Activated CD4-positive, alpha-beta T cell treated with anti-CD3 and anti-CD28 coated beads, Interleukin-2, amount 50 U/mL, for 48 hours (primary cell): ENCODE measurements at regions not wholly inside any gene's neighbourhood (a gene's known extent, or its start where the extent isn't known, plus 50 kb on each side); places are given as distances from the start of the nearest gene placed in this dataset.
"Not testable (repeated sequence)": the region's sequence is repeated elsewhere in the genome, so short reads cannot be mapped to it uniquely, and the experiment has no call there.

ENCODE experiments used
- DNase-seq, 2 experiments: peaks; one replicate each; pipeline ENCODE4 v3.0.0-alpha.2; 2020

DNA sequence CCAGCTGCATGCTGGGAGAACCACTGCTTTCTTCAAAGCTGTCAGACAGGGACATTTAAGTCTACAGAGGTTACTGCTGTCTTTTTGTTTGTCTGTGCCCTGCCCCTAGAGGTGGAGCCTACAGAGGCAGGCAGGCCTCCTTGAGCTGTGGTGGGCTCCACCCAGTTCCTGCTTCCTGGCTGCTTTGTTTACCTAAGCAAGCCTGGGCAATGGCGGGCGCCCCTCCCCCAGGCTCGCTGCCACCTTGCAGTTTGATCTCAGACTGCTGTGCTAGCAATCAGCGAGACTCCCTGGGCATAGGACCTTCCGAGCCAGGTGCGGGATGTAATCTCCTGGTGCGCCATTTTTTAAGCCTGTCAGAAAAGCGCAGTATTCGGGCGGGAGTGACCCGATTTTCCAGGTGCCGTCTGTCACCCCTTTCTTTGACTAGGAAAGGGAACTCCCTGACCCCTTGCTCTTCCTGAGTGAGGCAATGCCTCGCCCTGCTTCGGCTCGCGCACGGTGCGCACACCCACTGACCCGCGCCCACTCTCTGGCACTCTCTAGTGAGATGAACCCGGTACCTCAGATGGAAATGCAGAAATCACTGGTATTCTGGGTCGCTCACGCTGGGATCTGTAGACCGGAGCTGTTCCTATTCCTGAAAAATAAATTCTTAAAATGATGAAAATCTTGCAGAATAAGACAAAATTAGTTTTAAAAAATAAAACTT is 1022.9 kb downstream of the RAPGEF2 start:
- not testable (repeated sequence) for DNase-seq

GRCh38 chr4:160127211-160127610 is 1024.3 kb downstream of the RAPGEF2 start:
- DNase-seq: no peak

- no peak for DNase-seq
Observed at GRCh38 chr4:160129439-160129838, 1026.6 kb downstream of the RAPGEF2 start.

DNA sequence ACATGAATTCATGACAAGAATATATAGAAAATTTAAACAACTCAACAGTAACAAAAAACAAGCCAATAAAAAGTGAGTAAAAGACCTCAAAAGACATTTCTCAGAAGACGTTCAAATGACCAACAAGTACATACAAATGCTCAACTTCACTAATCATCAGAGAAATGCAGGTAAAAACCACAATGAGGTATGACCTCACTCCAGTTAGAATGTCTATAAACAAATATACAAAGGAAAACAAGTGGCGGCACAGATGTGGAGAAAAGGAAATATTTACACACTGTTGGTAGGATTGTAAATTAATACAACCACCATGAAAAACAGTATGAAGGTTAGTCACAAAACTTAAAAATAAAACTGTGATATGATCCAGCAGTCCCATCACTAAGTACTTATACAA is 1033.1 kb downstream of the RAPGEF2 start:
- no peak for DNase-seq

- DNase-seq: no peak
Observed at GRCh38 chr4:160141206-160141605, 1038.3 kb downstream of the RAPGEF2 start.

GRCh38 chr4:160142579-160142978 is 1039.7 kb downstream of the RAPGEF2 start:
- DNase-seq: no peak

GRCh38 chr4:160143574-160143973 is 1040.7 kb downstream of the RAPGEF2 start:
- DNase-seq: no peak

GRCh38 chr4:160159457-160159856 is 1056.6 kb downstream of the RAPGEF2 start:
- DNase-seq: no peak

DNA sequence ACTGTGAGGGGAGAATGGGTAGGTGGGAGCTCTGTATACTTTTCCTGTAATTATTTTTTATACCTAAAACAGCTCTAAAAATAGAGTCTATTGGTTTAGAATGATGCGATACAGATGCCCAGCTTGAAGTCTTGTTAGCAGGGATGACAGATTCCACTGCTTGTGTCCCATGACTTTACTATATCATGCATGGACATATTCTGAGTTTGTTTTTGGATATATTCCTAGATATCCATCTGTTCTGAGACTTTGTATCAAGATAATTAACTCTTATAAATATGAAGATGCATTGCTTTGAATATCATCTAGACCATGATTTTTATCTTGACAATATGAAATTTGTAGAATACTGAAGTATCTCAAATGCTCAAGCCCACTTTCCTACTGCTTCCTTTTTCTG is 1058.1 kb downstream of the RAPGEF2 start:
- DNase-seq: no peak

DNA sequence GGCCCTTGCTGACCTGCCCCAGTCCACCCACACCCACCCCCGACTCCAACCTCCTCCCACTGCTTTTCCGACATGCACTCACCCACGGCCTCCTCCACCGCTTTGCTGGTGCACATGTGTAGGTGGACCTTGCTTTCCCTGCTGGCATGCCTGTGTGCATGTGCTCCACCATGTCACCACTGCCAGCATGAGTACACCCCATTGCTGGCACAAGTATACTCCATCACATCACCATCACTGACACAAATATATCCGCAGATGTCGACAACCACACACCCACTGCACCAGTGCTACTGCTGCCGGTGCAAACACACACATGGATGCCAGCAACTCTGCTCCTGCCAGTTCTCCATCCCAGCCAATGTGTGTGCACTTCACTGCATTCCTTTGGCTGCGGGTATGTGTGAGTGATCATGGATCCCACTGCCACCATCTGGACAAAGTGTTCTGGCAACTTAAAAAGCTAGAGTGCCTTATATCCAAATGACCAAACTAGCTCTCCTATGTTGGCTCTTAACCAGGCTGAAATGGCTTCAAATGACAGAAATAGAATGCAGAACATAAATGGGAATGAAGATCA is 1072.3 kb downstream of the RAPGEF2 start:
- no peak for DNase-seq

DNA sequence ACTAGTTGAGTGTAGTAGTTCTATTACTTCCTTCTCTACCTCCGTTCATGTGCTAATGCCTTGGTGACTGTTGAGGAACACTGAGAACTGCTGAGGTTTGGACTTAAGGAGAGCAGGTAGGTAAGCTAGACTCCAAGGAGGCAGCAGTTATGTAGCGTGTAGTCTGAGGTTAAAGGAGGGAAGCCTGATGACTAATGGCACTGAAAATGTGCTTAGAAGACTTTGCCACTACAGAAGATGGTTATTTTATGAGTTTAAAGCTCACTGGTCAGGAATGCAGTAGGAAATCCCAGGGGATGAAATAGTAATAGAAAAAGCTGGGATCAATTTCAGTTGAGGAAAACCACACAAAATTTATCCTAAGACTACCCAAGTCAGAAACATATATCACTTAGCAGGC is 1077.3 kb downstream of the RAPGEF2 start:
- no peak for DNase-seq

- DNase-seq: no peak
Observed at GRCh38 chr4:160182727-160183126, 1079.8 kb downstream of the RAPGEF2 start.

DNA sequence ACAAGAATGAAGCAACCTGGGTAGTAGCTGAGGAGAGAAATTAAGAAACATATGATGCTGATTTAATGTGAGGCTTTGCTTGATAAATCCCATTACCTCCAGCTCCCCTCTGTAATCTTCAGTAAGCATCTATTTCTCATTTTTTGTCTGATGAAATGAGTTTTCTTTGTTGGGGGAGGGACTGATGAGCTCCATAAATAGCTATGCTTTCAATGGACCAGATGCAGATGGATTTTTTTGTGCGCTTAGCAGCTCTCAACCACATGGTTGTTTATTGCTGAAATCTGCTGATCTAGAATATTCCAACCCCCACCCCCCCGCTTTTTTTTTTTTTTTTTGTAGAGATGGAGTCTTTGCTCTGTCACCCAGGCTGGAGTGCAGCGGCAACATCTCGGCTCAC is 1082.0 kb downstream of the RAPGEF2 start:
- DNase-seq: no peak

- DNase-seq: no peak
Observed at GRCh38 chr4:160193787-160194186, 1090.9 kb downstream of the RAPGEF2 start.

- DNase-seq: no peak
Observed at GRCh38 chr4:160194716-160195115, 1091.8 kb downstream of the RAPGEF2 start.

DNA sequence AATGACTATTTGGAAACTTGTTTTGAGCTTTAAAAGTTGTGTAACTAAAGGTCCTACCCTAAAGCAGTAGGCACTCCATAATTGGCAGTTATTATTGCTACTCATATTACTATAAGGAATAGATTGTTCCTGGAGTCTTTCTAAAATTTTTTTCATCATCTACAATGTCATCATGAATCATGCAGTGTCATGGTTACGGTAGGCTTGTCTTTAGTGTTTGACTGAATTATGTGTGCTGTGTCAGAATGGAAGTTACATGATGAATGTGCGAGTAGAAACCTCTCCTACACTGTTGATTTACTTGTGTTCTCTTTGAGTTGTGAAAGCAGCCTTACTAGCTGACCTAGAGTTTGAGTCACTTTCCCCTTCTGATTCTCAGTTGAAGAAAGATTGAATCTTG is 1099.9 kb downstream of the RAPGEF2 start:
- no peak for DNase-seq

DNA sequence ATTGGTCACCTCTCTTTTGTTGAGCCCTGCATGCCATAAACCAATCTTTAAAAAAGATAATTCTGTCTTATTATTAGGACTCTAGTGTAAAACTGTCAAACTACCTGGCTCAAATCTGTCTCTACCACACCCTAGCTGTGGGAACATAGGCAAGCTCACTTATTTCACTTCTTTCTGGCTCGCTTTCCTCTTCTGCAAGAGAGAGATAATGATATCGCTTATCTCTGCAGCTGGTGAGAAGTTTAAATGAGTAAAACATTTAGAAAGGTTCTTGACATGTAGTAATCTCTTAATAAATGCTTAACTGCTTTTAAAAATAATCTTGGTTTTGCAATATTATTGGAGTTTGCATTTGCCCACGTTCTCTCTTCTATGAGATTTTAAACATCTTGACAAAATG is 1109.2 kb downstream of the RAPGEF2 start:
- no peak for DNase-seq

DNA sequence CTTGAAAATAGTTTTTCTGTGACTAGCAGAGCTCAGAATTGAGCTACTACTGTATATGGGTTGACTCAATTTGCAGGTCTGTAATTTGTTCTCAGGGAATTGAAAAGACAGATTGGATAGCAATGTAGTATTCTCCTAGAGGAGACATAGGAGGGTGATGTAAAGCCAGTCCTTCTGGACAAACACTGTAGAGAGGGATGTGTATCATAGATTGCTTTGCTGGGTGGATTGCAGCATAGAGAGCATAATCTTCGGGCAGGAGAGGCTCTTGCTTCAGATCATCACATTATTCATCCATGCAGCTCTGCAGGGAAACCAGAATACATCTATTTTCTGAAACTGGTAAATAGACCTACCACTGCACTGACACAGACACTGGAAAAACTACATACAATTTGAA is 1110.5 kb downstream of the RAPGEF2 start:
- DNase-seq: no peak

DNA sequence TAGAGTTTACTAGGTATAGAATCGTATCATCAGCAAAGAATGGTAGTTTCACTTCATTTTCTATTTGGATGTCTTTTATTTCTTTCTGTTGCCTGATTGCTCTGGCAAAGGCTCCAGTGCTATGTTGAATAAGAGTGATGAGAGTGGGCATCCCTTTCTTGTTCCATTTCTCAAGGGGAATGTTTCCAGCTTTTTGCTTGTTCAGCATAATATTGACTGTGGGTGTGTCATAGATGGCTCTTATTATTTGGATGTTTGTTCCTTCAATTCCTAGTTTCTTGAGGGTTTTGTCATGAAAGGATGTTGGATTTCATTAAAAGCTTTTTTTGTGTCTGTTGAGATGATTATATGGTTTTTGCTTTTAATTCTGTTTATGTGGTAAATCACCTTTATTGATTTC is 1114.5 kb downstream of the RAPGEF2 start:
- DNase-seq: no peak

DNA sequence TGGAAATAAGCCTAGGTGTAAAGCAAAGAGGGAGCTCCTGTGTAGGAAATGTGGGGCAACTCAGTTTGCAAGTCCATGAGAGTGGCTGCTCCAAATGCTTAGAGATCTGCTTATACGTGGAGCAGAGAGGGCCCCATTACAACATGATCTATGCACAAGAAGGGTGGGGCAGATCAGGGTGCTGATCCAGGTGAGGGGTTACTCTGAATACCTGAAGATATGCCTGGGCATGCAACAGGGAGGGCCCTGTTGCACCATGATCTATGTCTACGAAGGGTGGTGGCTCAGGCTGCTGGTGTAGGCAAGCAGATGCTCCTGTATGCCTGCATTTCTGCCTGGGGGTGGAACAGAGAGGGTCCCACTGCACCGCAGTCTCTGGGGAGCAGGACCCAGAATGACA is 1121.2 kb downstream of the RAPGEF2 start:
- DNase-seq: no peak

DNA sequence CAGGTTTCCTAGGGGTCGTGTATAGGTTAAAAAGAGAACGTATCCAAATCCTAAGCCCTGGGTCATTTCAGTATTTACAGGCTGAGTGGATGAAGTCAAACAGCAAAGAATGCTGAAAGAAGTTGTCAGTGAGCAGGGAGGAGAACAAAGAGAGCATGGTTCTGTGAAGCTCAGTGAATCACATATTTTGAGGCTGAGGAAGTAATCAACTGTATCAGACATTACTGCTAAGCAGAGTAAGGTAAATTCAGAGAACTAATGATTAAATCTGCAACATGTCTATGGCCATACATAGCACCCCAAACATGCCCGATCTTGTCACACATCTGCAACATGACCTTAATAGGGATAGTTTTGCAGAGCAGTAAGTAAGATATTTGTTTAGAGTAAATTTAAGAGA is 1130.3 kb downstream of the RAPGEF2 start:
- no peak for DNase-seq

GRCh38 chr4:160235285-160235684 is 1132.4 kb downstream of the RAPGEF2 start:
- no peak for DNase-seq

DNA sequence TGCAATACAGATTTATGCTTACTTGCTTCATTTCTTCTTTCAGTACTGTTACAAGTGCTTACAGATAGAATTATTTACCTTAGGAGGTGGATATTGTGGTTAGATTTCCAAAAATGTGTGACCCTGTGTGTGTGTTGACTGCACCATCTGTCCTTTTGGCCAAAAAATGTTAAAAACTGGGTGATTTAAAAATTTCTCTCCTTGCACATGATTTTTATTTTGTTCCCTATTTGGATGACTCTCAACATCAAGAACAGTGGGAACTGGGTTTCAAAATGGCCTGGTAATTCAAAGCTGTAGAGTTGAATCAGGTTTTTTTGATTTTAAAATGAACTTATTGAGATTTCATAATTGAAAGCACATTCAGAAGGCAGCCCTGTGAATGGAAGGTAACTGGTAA is 1132.9 kb downstream of the RAPGEF2 start:
- DNase-seq: no peak

DNA sequence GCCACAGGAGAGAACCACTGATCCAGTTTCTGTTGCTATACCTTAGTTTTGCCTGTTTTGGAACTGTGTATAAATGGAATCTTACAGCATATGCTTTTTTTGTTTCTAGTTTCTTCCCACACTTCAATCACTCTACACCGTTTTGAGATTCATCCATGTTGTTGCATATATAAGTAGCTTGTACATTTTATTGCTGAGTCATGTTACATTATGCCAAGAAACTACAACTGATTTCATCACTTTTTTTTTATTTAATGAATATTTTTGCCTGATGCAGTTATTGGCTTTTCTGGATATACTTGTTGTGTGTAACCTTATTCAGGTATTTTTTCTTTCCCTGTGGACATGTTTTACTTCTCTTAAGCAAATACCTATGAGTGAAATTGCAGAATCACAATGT is 1135.9 kb downstream of the RAPGEF2 start:
- no peak for DNase-seq

DNA sequence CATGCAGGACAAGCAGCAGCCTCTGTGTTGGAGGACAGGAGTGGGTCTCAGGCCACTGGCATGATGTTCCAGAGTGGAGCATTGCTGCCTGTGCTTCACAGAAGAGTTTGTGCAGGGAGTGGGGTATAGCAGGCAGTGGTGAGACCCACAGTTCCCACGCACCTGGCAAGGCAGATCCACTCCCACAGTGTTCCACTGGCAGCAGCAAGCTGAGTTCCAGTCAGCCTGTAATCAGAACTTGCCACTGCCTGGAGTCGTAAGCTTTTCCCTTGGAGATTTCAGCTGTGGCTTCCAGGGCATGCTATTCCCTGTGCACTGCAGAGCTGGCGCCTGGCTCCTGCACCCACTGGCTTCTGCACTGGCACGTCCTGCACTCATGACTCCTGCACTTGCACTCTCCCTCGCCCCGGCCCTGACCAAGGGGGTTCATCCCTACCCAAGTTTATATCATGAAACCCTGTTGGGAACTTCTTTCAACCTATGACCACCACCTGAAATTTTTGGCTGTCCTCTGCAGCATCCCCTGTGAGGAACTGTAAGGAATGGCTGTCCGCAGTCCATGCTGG is 1144.3 kb downstream of the RAPGEF2 start:
- DNase-seq: no peak
